GM23338 (cell line): ENCODE measurements at regions not wholly inside any gene's neighbourhood (a gene's known extent, or its start where the extent isn't known, plus 50 kb on each side); places are given as distances from the start of the nearest gene placed in this dataset.

ENCODE experiments used
- CREB1 ChIP-seq: fragments of 250-450 bp; sonication (Bioruptor Pico); IDR thresholded peaks from 2 replicates; pipeline ENCODE4 v1.5.0; 2020; ENCODE audit warnings: low read depth, mild to moderate bottlenecking, moderate library complexity
- CTCF ChIP-seq, 2 experiments: fragments of 200-600 bp in 1 of 2; sonication (generic) in 1 of 2; conservative IDR thresholded peaks; 2 replicates each; pipeline versions ENCODE4 v1.5.1 to v1.6.1; 2016 to 2017; ENCODE audit warnings: antibody characterized with exemption in 2 of 2, low read depth in 2 of 2, mild to moderate bottlenecking in 2 of 2, moderate library complexity in 1 of 2
- ETS1 ChIP-seq: IDR thresholded peaks from 2 replicates; pipeline ENCODE4 v1.6.1; 2016; ENCODE audit warnings: antibody characterized with exemption
- EZH2 ChIP-seq: fragments of 200-600 bp; sonication (generic); IDR thresholded peaks from one replicate; pipeline ENCODE4 v1.8.0; 2017; ENCODE audit warnings: antibody characterized with exemption, mild to moderate bottlenecking, low read depth; ENCODE audit not compliant: unreplicated experiment
- EZH2phosphoT487 ChIP-seq: fragments of 200-600 bp; sonication (generic); IDR thresholded peaks from one replicate; pipeline ENCODE4 v1.8.1; 2018; ENCODE audit warnings: antibody characterized with exemption; ENCODE audit not compliant: unreplicated experiment
- JUNB ChIP-seq: IDR thresholded peaks from one replicate; pipeline ENCODE4 v1.6.1; 2016; ENCODE audit warnings: antibody characterized with exemption; ENCODE audit not compliant: unreplicated experiment
- NANOG ChIP-seq: IDR thresholded peaks from 2 replicates; pipeline ENCODE4 v1.6.1; 2016; ENCODE audit warnings: antibody characterized with exemption, borderline replicate concordance
- POLR2AphosphoS5 ChIP-seq: IDR thresholded peaks from 2 replicates; pipeline ENCODE4 v1.6.1; 2016; ENCODE audit warnings: antibody characterized with exemption, low read depth
- REST ChIP-seq: IDR thresholded peaks from one replicate; pipeline ENCODE4 v1.6.1; 2018; ENCODE audit warnings: antibody characterized with exemption; ENCODE audit not compliant: unreplicated experiment
- STAT1 ChIP-seq: IDR thresholded peaks from one replicate; pipeline ENCODE4 v1.6.1; 2016; ENCODE audit warnings: antibody characterized with exemption; ENCODE audit not compliant: unreplicated experiment
- ZNF114 ChIP-seq: fragments of 250-450 bp; sonication (Bioruptor Pico); IDR thresholded peaks from 2 replicates; pipeline ENCODE4 v1.5.0; 2020; ENCODE audit warnings: mild to moderate bottlenecking, moderate library complexity
- ZNF331 ChIP-seq: fragments of 250-450 bp; sonication (Bioruptor Pico); IDR thresholded peaks from 2 replicates; pipeline ENCODE4 v1.5.0; 2020; ENCODE audit warnings: low read depth, mild to moderate bottlenecking, moderate library complexity

- TF ChIP-seq CREB1 (CRISPR knock-in tag), result no peak
- no peak for TF ChIP-seq CTCF (conservative IDR thresholded peaks at IDR 0.05; ENCODE audit: low read depth in 2 of 2)
- no peak for TF ChIP-seq EZH2phosphoT487
- no peak for TF ChIP-seq REST
- TF ChIP-seq JUNB, result no peak
- no peak for TF ChIP-seq EZH2
- TF ChIP-seq POLR2AphosphoS5, result no peak
- TF ChIP-seq ETS1, result no peak
- no peak for TF ChIP-seq NANOG
- TF ChIP-seq ZNF114, result no peak
- TF ChIP-seq ZNF331 (CRISPR knock-in tag), result no peak
- no peak for TF ChIP-seq STAT1
Observed at GRCh38 chr12:68474467-68475204, 136.1 kb upstream of the RAP1B start.
